ENCODE measurements at regions not wholly inside any gene's neighbourhood (a gene's known extent, or its start where the extent isn't known, plus 50 kb on each side); places are given as distances from the start of the nearest gene placed in this dataset.

DNA sequence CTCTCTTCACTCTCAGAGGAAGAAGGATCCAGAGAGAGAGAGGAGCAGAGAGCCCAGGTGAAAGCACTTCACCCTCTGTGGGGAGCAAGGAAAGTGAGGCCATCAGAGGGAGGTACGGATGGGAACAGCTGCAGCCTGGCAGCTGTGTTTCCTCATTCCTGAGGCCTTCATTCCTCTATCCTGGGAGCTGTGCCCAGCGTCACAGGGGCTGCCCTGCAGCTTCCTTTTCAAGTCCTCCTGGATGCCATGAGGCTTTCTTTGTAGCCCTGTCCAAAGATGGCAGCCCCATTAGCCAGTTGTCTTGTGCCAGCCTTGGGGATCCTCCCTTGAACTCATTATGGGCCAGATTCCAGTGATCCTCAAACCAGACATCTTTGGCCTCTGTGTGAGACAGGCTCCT lies 76.8 kb upstream of the PCDH8 start:
- no peaks in the 10 kb centered on the region for H3K4me1 ChIP-seq (replicated peaks in 1 of 2; ENCODE audit: control insufficient read depth in 2 of 2, insufficient read depth in 2 of 2, low read length in 2 of 2)
- intact Hi-C loops (cut with micrococcal nuclease) (no loop called here), in situ Hi-C loops (cut with MboI) (no loop called here)
- H3K9me1 ChIP-seq (ENCODE audit: control insufficient read depth, insufficient read depth, low read length), result no peaks in the 10 kb centered on the region
- ChIA-PET CTCF (ENCODE audit: low intra/inter-chr PET ratio) (no interaction called here), POLR2A (no interaction called here)
- DNase-seq (ENCODE audit: extremely low read depth in 1 of 4, low spot score in 3 of 4) (no peak), ATAC-seq (no peak), FAIRE-seq (no peak)
- WGBS (ENCODE audit: insufficient coverage, low coverage, missing lambda C conversion rate), result 0% methylated on average over 1 of the region's 2 CpGs
- H2AFZ ChIP-seq (ENCODE audit: low read depth, low read length), result no peak overlapping the region
- H3K4me2 ChIP-seq (ENCODE audit: insufficient read depth, low read length), result no peak overlapping the region
- no TSS peak for BruUV-seq (replicated peaks)
- H3K27ac ChIP-seq (ENCODE audit: extremely low read depth, low read depth, low read length), result no peak overlapping the region
- H3K79me2 ChIP-seq (ENCODE audit: control insufficient read depth, insufficient read depth, low read length), result no peaks in the 10 kb centered on the region
- H3K36me3 ChIP-seq (ENCODE audit: control insufficient read depth, insufficient read depth, low read length), result no peaks in the 10 kb centered on the region
- no peaks in the 10 kb centered on the region for H3K27me3 ChIP-seq (ENCODE audit: control insufficient read depth in 2 of 2, insufficient read depth in 2 of 2, low read length in 2 of 2)
- no peak overlapping the region for H3K9ac ChIP-seq (ENCODE audit: insufficient read depth in 1 of 2, low read depth in 2 of 2, low read length in 2 of 2)
- no peaks in the 10 kb centered on the region for H4K20me1 ChIP-seq (replicated peaks; ENCODE audit: control insufficient read depth, insufficient read depth, low read length)
- TF ChIP-seq ZNF324 (CRISPR knock-in tag; IDR thresholded peaks at IDR 0.05) (no peak), POLR3G (IDR thresholded peaks at IDR 0.05; ENCODE audit: extremely low read depth, insufficient read length, insufficient replicate concordance) (no peak), ZNF316 (IDR thresholded peaks at IDR 0.05) (no peak), ZNF444 (CRISPR knock-in tag; IDR thresholded peaks at IDR 0.05) (no peak), ZNF274 (IDR thresholded peaks at IDR 0.05; ENCODE audit: borderline replicate concordance, low read depth, low read length) (no peak), WHSC1 (IDR thresholded peaks at IDR 0.05; ENCODE audit: low read length) (no peak)
- H3K9me3 ChIP-seq (replicated peaks; ENCODE audit: control insufficient read depth, insufficient read depth, low read depth, low read length), result no peaks in the 10 kb centered on the region
- H3K4me3 ChIP-seq, result no peak overlapping the region

DNA sequence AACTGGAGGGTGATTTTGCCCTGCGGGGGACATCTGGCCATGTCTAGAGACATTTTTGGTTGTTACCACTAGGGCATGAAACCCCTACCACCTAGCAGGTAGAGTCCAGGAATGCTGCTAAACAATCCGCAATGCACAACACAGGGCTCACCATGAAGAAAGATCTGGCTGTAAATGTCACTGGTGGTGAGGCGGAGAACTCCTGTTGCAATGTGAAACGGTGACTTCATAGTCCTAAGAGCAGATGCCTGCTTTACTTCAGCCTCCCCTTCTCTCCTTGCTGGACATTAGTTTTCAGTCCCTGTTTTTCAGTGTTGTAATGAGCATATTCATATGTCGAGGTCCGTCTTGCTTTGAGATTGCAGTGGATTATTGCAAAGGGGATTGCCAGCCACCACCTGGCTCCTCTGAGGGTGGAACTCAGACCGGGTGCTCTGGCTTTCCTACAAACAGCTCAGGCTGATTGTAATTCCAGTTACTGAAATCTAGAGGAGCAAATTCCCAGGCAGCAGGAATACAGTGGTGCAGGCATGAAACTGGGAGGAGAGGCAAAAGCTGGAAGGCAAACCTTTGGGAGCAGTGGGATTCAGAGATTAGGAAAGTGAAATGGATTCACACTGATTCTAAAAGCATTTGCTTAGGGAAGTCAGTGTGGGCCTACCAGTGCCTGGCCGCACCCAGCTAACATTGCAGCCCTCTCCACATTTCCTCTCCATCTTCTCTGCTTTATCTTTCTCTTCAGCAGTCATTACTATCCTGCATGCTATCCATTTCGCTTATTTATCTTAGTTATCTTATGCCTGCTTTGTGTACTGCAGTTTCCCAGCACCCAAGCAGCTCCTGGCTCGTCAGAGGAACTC lies 76.1 kb upstream of the PCDH8 start:
- ChIA-PET CTCF (ENCODE audit: low intra/inter-chr PET ratio) (no interaction called here), POLR2A (no interaction called here)
- in situ Hi-C loops (cut with MboI), result no loop called here
- H3K27me3 ChIP-seq (ENCODE audit: control insufficient read depth in 2 of 2, insufficient read depth in 2 of 2, low read length in 2 of 2), result no peaks in the 10 kb centered on the region
- H3K9me3 ChIP-seq (replicated peaks; ENCODE audit: control insufficient read depth, insufficient read depth, low read depth, low read length), result no peaks in the 10 kb centered on the region
- no peaks in the 10 kb centered on the region for H3K36me3 ChIP-seq (ENCODE audit: control insufficient read depth, insufficient read depth, low read length)
- ATAC-seq (no peak), FAIRE-seq (no peak), DNase-seq (ENCODE audit: extremely low read depth in 1 of 4, low spot score in 3 of 4) (no peak)
- no peaks in the 10 kb centered on the region for H4K20me1 ChIP-seq (replicated peaks; ENCODE audit: control insufficient read depth, insufficient read depth, low read length)
- no TSS peak for BruUV-seq (replicated peaks)
- no peak overlapping the region for H2AFZ ChIP-seq (ENCODE audit: low read depth, low read length)
- no peaks in the 10 kb centered on the region for H3K4me1 ChIP-seq (replicated peaks in 1 of 2; ENCODE audit: control insufficient read depth in 2 of 2, insufficient read depth in 2 of 2, low read length in 2 of 2)
- H3K4me2 ChIP-seq (ENCODE audit: insufficient read depth, low read length), result no peak overlapping the region
- no peaks in the 10 kb centered on the region for H3K79me2 ChIP-seq (ENCODE audit: control insufficient read depth, insufficient read depth, low read length)
- intact Hi-C loops (cut with micrococcal nuclease), result no loop called here
- no peak overlapping the region for H3K4me3 ChIP-seq
- 0% methylated on average over 10 of the region's 10 CpGs for WGBS (ENCODE audit: insufficient coverage, low coverage, missing lambda C conversion rate)
- H3K27ac ChIP-seq (ENCODE audit: extremely low read depth, low read depth, low read length), result no peak overlapping the region
- H3K9ac ChIP-seq (ENCODE audit: insufficient read depth in 1 of 2, low read depth in 2 of 2, low read length in 2 of 2), result no peak overlapping the region
- H3K9me1 ChIP-seq (ENCODE audit: control insufficient read depth, insufficient read depth, low read length), result no peaks in the 10 kb centered on the region
- TF ChIP-seq ZNF121 (CRISPR knock-in tag; conservative IDR thresholded peaks at IDR 0.05), result no peak
- TF ChIP-seq TAF15 (IDR thresholded peaks at IDR 0.05; ENCODE audit: low read depth, low read length), result no peak
- no peak for TF ChIP-seq NCOA2 (IDR thresholded peaks at IDR 0.05; ENCODE audit: partially characterized antibody in 2 of 2)
- TF ChIP-seq ZFP36 (IDR thresholded peaks at IDR 0.05; ENCODE audit: low read depth, low read length, partially characterized antibody), result no peak
- TF ChIP-seq CBX2 (IDR thresholded peaks at IDR 0.05; ENCODE audit: insufficient read depth, low read length, poor library complexity, severe bottlenecking), result no peak
- TF ChIP-seq, protein P1, sequence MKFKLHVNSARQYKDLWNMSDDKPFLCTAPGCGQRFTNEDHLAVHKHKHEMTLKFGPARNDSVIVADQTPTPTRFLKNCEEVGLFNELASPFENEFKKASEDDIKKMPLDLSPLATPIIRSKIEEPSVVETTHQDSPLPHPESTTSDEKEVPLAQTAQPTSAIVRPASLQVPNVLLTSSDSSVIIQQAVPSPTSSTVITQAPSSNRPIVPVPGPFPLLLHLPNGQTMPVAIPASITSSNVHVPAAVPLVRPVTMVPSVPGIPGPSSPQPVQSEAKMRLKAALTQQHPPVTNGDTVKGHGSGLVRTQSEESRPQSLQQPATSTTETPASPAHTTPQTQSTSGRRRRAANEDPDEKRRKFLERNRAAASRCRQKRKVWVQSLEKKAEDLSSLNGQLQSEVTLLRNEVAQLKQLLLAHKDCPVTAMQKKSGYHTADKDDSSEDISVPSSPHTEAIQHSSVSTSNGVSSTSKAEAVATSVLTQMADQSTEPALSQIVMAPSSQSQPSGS (CRISPR knock-in tag; IDR thresholded peaks at IDR 0.05), result no peak
- TF ChIP-seq, protein P2, sequence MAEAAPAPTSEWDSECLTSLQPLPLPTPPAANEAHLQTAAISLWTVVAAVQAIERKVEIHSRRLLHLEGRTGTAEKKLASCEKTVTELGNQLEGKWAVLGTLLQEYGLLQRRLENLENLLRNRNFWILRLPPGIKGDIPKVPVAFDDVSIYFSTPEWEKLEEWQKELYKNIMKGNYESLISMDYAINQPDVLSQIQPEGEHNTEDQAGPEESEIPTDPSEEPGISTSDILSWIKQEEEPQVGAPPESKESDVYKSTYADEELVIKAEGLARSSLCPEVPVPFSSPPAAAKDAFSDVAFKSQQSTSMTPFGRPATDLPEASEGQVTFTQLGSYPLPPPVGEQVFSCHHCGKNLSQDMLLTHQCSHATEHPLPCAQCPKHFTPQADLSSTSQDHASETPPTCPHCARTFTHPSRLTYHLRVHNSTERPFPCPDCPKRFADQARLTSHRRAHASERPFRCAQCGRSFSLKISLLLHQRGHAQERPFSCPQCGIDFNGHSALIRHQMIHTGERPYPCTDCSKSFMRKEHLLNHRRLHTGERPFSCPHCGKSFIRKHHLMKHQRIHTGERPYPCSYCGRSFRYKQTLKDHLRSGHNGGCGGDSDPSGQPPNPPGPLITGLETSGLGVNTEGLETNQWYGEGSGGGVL (CRISPR knock-in tag; IDR thresholded peaks at IDR 0.05), result no peak
- no peak for TF ChIP-seq ZNF217 (CRISPR knock-in tag; IDR thresholded peaks at IDR 0.05)
